ENCODE measurements at regions not wholly inside any gene's neighbourhood (a gene's known extent, or its start where the extent isn't known, plus 50 kb on each side); places are given as distances from the start of the nearest gene placed in this dataset.

GRCh38 chr7:19972876-19973275 is 199.5 kb upstream of the TMEM196 start:
- no peak for DNase-seq (ENCODE audit: extremely low spot score)
- no peak for TF ChIP-seq FOXM1 (IDR thresholded peaks at IDR 0.05; ENCODE audit: borderline replicate concordance)
- TF ChIP-seq FOXK2 (IDR thresholded peaks at IDR 0.05), result no peak
- no peak for TF ChIP-seq BHLHE40 (IDR thresholded peaks at IDR 0.05; ENCODE audit: borderline replicate concordance)
- no peak for TF ChIP-seq L3MBTL2 (conservative IDR thresholded peaks at IDR 0.05)
- no peak for TF ChIP-seq ZNF384 (IDR thresholded peaks at IDR 0.05)
- TF ChIP-seq NFRKB (IDR thresholded peaks at IDR 0.05), result no peak
- no peak for TF ChIP-seq SP1 (IDR thresholded peaks at IDR 0.05)
- TF ChIP-seq SUZ12 (IDR thresholded peaks at IDR 0.05), result no peak
- no peak for TF ChIP-seq ARNT (IDR thresholded peaks at IDR 0.05)
- TF ChIP-seq LEF1 (IDR thresholded peaks at IDR 0.05; ENCODE audit: borderline replicate concordance), result no peak
- no peak for TF ChIP-seq TARDBP (IDR thresholded peaks at IDR 0.05)
- TF ChIP-seq FOXA1 (IDR thresholded peaks at IDR 0.05), result no peak
- TF ChIP-seq ELF4 (IDR thresholded peaks at IDR 0.05), result no peak
- TF ChIP-seq, protein P1, sequence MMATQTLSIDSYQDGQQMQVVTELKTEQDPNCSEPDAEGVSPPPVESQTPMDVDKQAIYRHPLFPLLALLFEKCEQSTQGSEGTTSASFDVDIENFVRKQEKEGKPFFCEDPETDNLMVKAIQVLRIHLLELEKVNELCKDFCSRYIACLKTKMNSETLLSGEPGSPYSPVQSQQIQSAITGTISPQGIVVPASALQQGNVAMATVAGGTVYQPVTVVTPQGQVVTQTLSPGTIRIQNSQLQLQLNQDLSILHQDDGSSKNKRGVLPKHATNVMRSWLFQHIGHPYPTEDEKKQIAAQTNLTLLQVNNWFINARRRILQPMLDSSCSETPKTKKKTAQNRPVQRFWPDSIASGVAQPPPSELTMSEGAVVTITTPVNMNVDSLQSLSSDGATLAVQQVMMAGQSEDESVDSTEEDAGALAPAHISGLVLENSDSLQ (IDR thresholded peaks at IDR 0.05), result no peak
- no peak for TF ChIP-seq CTBP1 (IDR thresholded peaks at IDR 0.05; ENCODE audit: borderline replicate concordance)
- no peak for TF ChIP-seq HDGF (IDR thresholded peaks at IDR 0.05; ENCODE audit: borderline replicate concordance)
- ChIA-PET POLR2A (no interaction called here), CTCF (no interaction called here)

GRCh38 chr7:19971956-19972355 is 198.5 kb upstream of the TMEM196 start:
- TF ChIP-seq CTBP1 (IDR thresholded peaks at IDR 0.05; ENCODE audit: borderline replicate concordance) (no peak), SP1 (IDR thresholded peaks at IDR 0.05) (no peak), ELF4 (IDR thresholded peaks at IDR 0.05) (no peak), TARDBP (IDR thresholded peaks at IDR 0.05) (no peak), FOXA1 (IDR thresholded peaks at IDR 0.05) (no peak), FOXM1 (IDR thresholded peaks at IDR 0.05; ENCODE audit: borderline replicate concordance) (no peak), FOXK2 (IDR thresholded peaks at IDR 0.05) (no peak), LEF1 (IDR thresholded peaks at IDR 0.05; ENCODE audit: borderline replicate concordance) (no peak), L3MBTL2 (conservative IDR thresholded peaks at IDR 0.05) (no peak), SUZ12 (IDR thresholded peaks at IDR 0.05) (no peak), HDGF (IDR thresholded peaks at IDR 0.05; ENCODE audit: borderline replicate concordance) (no peak), ARNT (IDR thresholded peaks at IDR 0.05) (no peak), BHLHE40 (IDR thresholded peaks at IDR 0.05; ENCODE audit: borderline replicate concordance) (no peak), ZNF384 (IDR thresholded peaks at IDR 0.05) (no peak), NFRKB (IDR thresholded peaks at IDR 0.05) (no peak)
- TF ChIP-seq, protein P1 (IDR thresholded peaks at IDR 0.05), result no peak

DNA sequence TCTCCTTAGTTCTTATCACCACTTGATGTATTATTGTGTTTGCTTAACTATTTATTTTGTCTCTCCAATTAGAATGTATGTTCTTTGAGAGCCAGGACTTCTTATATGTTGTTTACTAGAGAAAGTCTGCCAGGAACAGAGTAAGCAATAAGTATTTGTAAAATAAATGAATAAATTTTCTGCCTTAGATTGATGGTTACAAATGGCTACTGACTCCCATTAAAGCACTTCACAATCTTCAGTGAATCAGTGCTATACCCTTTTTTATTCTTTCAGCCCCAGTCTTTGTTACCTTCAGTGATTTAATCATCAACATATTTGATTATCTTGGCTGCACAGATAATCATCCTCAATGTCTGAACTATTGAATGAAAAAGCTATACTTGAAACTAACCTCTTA is 197.1 kb upstream of the TMEM196 start:
- POLR2A ChIA-PET, result no interaction called here

More at GRCh38 chr7:19971956-19972355, 198.5 kb upstream of the TMEM196 start:
- CTCF ChIA-PET, result no interaction called here
- no peak for DNase-seq (ENCODE audit: extremely low spot score)
- POLR2A ChIA-PET, result no interaction called here

DNA sequence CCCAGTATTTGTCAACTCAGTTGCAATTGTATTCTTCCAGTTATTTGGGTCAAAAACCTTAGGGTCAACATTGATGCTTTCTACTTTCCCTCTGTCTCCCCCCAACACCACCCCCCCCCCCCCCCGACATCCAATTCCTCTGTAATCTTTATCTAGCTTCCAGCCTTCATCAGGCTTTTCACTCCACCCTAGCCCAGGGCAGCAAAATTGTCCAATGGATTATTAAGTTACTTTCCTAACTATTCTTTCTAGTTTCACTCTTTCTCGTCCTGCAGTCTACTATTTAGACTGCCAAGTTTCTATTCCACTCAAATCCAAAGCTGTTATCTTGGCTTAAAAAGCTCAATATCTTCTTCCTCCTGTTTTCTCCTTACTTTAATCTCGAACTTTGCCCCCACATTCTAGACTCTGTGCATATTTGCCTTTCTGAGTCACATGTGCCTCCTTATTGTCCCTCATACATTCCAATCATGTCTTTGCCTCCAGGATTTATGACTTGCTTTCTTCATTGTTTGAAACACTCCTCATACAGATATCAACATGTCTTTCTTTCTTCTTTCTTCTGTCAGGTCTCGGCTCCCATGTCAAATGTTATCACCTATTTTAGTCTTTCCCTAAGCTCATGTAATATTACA is 196.6 kb upstream of the TMEM196 start:
- ChIA-PET CTCF (interaction anchor here (0.8 kb wide), 1 partner anchor 1882 kb away, joined by 3 read pairs; no protein-coding TSS in a partner anchor), POLR2A (no interaction called here)
- DNase-seq (ENCODE audit: extremely low spot score), result no peak

More for the DNA sequence above, 197.1 kb upstream of the TMEM196 start:
- no peak for DNase-seq (ENCODE audit: extremely low spot score)
- CTCF ChIA-PET, result interaction anchor here (0.8 kb wide), 1 partner anchor 1883 kb away, joined by 3 read pairs; no protein-coding TSS in a partner anchor
- TF ChIP-seq FOXK2 (IDR thresholded peaks at IDR 0.05) (no peak), FOXA1 (IDR thresholded peaks at IDR 0.05) (no peak), NFRKB (IDR thresholded peaks at IDR 0.05) (no peak), BHLHE40 (IDR thresholded peaks at IDR 0.05; ENCODE audit: borderline replicate concordance) (no peak), ARNT (IDR thresholded peaks at IDR 0.05) (no peak)

GRCh38 chr7:19964246-19964645 is 190.8 kb upstream of the TMEM196 start:
- ChIA-PET POLR2A (no interaction called here), CTCF (no interaction called here)
- no peak for DNase-seq (ENCODE audit: extremely low spot score)

More for the DNA sequence above, 196.6 kb upstream of the TMEM196 start:
- TF ChIP-seq NFRKB (IDR thresholded peaks at IDR 0.05) (no peak), ARNT (IDR thresholded peaks at IDR 0.05) (no peak), BHLHE40 (IDR thresholded peaks at IDR 0.05; ENCODE audit: borderline replicate concordance) (no peak), FOXA1 (IDR thresholded peaks at IDR 0.05) (no peak), LEF1 (IDR thresholded peaks at IDR 0.05; ENCODE audit: borderline replicate concordance) (no peak), FOXK2 (IDR thresholded peaks at IDR 0.05) (no peak), TARDBP (IDR thresholded peaks at IDR 0.05) (no peak), SP1 (IDR thresholded peaks at IDR 0.05) (no peak), L3MBTL2 (conservative IDR thresholded peaks at IDR 0.05) (no peak), HDGF (IDR thresholded peaks at IDR 0.05; ENCODE audit: borderline replicate concordance) (no peak)

More at GRCh38 chr7:19964246-19964645, 190.8 kb upstream of the TMEM196 start:
- TF ChIP-seq NFRKB (IDR thresholded peaks at IDR 0.05), result no peak
- no peak for TF ChIP-seq SP1 (IDR thresholded peaks at IDR 0.05)
- TF ChIP-seq ARNT (IDR thresholded peaks at IDR 0.05), result no peak
- no peak for TF ChIP-seq CTBP1 (IDR thresholded peaks at IDR 0.05; ENCODE audit: borderline replicate concordance)
- no peak for TF ChIP-seq ELF4 (IDR thresholded peaks at IDR 0.05)
- TF ChIP-seq HDGF (IDR thresholded peaks at IDR 0.05; ENCODE audit: borderline replicate concordance), result no peak
- no peak for TF ChIP-seq FOXK2 (IDR thresholded peaks at IDR 0.05)
- no peak for TF ChIP-seq BHLHE40 (IDR thresholded peaks at IDR 0.05; ENCODE audit: borderline replicate concordance)
- TF ChIP-seq, protein P1 (IDR thresholded peaks at IDR 0.05), result no peak
- TF ChIP-seq SUZ12 (IDR thresholded peaks at IDR 0.05), result no peak
- TF ChIP-seq FOXM1 (IDR thresholded peaks at IDR 0.05; ENCODE audit: borderline replicate concordance), result no peak

Measured in HEK293T (cell line).